PFSK-1 (cell line): ENCODE measurements at regions not wholly inside any gene's neighbourhood (a gene's known extent, or its start where the extent isn't known, plus 50 kb on each side); places are given as distances from the start of the nearest gene placed in this dataset.

Source experiments
- FOXP2 ChIP-seq: optimal IDR thresholded peaks from 2 replicates; pipeline ENCODE3; 2011; ENCODE audit warnings: borderline replicate concordance, control low read depth, inconsistent platforms; ENCODE audit not compliant: insufficient read depth; ENCODE audit errors: extremely low read length, extremely low read depth
- POLR2AphosphoS5 ChIP-seq: IDR thresholded peaks from 2 replicates; pipeline ENCODE4 v1.6.1; 2012; ENCODE audit warnings: low read depth, mild to moderate bottlenecking, control low read depth, low read length, moderate library complexity
- SIN3A ChIP-seq: IDR thresholded peaks from 2 replicates; pipeline ENCODE4 v1.6.1; 2012; ENCODE audit warnings: mild to moderate bottlenecking, low read length, moderate library complexity, borderline replicate concordance; ENCODE audit not compliant: insufficient read depth
- TAF1 ChIP-seq: IDR thresholded peaks from 2 replicates; pipeline ENCODE4 v1.6.1; 2012; ENCODE audit warnings: low read length, control low read depth, borderline replicate concordance; ENCODE audit not compliant: insufficient read depth
- TF ChIP-seq, protein P1 (sequence below), 2 experiments: IDR thresholded peaks; 2 replicates each; pipeline versions ENCODE4 v1.6.1 to v1.8.0; 2011 to 2012; ENCODE audit warnings: low read depth in 2 of 2, low read length in 2 of 2, control low read depth in 1 of 2, inconsistent platforms in 1 of 2, mild to moderate bottlenecking in 1 of 2, moderate library complexity in 1 of 2; ENCODE audit not compliant: insufficient read depth in 1 of 2

DNA sequence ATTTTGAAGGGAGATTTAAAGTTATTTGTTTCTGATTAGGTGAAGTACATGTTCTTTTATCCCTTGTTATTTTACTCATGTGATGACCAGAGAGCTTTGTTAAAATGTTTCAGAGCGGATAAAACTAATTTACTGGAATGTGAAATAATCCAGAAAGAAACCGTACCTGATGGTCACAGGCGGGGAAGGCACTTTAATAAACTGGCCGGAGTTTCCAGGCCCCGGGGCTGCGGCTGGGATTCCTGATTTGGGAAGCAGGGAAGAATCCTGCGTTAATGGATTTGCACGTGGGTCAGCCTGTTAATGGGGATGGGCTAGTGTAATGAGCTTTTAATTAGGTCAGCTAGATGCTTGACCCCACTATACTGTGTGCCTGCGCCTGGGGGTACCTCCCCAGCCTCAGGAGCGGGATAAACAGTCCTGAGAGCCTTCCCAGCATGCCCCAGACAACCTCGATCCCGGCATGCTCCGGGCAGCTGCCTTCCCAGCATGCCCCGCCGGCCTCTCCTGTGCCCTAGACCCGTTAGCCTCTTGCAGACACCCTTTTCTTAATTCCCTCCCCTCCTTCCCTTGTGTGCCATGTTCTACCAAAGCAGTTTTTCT is 208.6 kb upstream of the CDKN3 start:
- TF ChIP-seq TAF1 (no peak), POLR2AphosphoS5 (no peak), FOXP2 (no peak), SIN3A (no peak)
- TF ChIP-seq, protein P1, sequence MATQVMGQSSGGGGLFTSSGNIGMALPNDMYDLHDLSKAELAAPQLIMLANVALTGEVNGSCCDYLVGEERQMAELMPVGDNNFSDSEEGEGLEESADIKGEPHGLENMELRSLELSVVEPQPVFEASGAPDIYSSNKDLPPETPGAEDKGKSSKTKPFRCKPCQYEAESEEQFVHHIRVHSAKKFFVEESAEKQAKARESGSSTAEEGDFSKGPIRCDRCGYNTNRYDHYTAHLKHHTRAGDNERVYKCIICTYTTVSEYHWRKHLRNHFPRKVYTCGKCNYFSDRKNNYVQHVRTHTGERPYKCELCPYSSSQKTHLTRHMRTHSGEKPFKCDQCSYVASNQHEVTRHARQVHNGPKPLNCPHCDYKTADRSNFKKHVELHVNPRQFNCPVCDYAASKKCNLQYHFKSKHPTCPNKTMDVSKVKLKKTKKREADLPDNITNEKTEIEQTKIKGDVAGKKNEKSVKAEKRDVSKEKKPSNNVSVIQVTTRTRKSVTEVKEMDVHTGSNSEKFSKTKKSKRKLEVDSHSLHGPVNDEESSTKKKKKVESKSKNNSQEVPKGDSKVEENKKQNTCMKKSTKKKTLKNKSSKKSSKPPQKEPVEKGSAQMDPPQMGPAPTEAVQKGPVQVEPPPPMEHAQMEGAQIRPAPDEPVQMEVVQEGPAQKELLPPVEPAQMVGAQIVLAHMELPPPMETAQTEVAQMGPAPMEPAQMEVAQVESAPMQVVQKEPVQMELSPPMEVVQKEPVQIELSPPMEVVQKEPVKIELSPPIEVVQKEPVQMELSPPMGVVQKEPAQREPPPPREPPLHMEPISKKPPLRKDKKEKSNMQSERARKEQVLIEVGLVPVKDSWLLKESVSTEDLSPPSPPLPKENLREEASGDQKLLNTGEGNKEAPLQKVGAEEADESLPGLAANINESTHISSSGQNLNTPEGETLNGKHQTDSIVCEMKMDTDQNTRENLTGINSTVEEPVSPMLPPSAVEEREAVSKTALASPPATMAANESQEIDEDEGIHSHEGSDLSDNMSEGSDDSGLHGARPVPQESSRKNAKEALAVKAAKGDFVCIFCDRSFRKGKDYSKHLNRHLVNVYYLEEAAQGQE (IDR thresholded peaks at IDR 0.05; ENCODE audit: insufficient read depth in 1 of 2, low read depth in 2 of 2, low read length in 2 of 2), result no peak
